Body of pancreas (tissue), 4 donors: ENCODE measurements at regions not wholly inside any gene's neighbourhood (a gene's known extent, or its start where the extent isn't known, plus 50 kb on each side); places are given as distances from the start of the nearest gene placed in this dataset.

Experiments
- ATAC-seq: fragments of 150-250 bp; one replicate; pipeline ENCODE4 v1.9.1; 2016
- DNase-seq, 4 donors: peaks; one replicate each; pipeline ENCODE4 v3.0.0-alpha.2; 2019
- H3K27ac ChIP-seq, 4 donors: fragments of 200-600 bp; sonication (generic); 1 replicate in 3 of 4; 2 replicates in 1 of 4; pipeline versions ENCODE4 v1.5.1 to v1.6.1; 2016 to 2019; ENCODE audit warnings: mild to moderate bottlenecking in 1 of 4, mixed read lengths in 1 of 4, moderate library complexity in 1 of 4
- H3K27me3 ChIP-seq, 2 donors: fragments of 200-600 bp; sonication (generic); one replicate each; pipeline ENCODE4 v1.6.0; 2016; ENCODE audit warnings: mild to moderate bottlenecking in 1 of 2
- H3K36me3 ChIP-seq, 2 donors: fragments of 200-600 bp; sonication (generic); replicated peaks in 1 of 2; 2 replicates each; pipeline ENCODE4 v1.5.1; 2016; ENCODE audit warnings: low read depth in 2 of 2; ENCODE audit not compliant: insufficient read depth in 1 of 2
- H3K4me1 ChIP-seq: fragments of 200-600 bp; sonication (generic); one replicate; pipeline ENCODE4 v1.6.0; 2016
- H3K4me3 ChIP-seq, 2 donors: fragments of 200-600 bp; sonication (generic); 1 replicate in 1 of 2; 2 replicates in 1 of 2; pipeline ENCODE4 v1.5.1; 2016 to 2019
- H3K9me3 ChIP-seq, 3 donors: fragments of 200-600 bp; sonication (generic); 1 replicate in 2 of 3; 2 replicates in 1 of 3; pipeline ENCODE4 v1.5.1; 2016
- POLR2A ChIP-seq, 3 donors: fragments of 450-650 bp; IDR thresholded peaks; one replicate each; pipeline ENCODE4 v1.6.1; 2016; ENCODE audit warnings: antibody characterized with exemption in 3 of 3, mild to moderate bottlenecking in 2 of 3
- WGBS, 2 donors: methylation state at CpG; one replicate each; pipeline ENCODE4 v1.1.5; 2017; 5-methylcytosine and 5-hydroxymethylcytosine counted together
- intact Hi-C: fragments of 100-400 bp; cut with DNase I; formaldehyde crosslinking; loops from one replicate; pipeline ENCODE4 v1.15.1; 2023
- TF ChIP-seq, protein P1 (sequence below), 7 experiments: fragments of 450-650 bp in 4 of 7; fragments of 200-600 bp in 3 of 7; sonication (generic) in 3 of 7; IDR thresholded peaks; one replicate each; pipeline ENCODE4 v1.5.1; 2016 to 2019; ENCODE audit warnings: antibody characterized with exemption in 7 of 7

DNA sequence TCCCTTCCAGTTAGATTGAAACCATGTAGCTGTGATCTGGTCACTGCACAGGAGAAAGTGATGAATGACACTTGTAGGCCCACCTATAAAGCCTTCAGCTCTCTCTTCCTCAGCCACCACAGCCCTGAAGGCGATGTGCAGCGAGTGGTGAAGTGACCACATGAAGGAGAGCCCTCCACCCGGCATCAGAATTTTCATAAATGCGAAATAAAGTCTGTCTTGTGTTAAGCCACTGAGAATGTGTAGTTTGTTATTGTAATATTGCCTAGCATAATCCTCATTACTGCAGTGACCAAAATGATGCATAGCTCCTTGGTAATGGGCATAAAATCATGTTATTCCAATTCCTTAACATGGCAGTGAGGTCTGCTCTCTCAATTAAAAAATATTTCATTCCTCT is 122.1 kb upstream of the LYPLAL1 start:
- H3K36me3 ChIP-seq, result no peaks in the 10 kb centered on the region
- WGBS, 2 donors, result 82 to 94% methylated on average over 4 of the region's 4 CpGs
- no peaks in the 10 kb centered on the region for H3K4me1 ChIP-seq
- ATAC-seq (no peak), DNase-seq (no peak)
- no peaks in the 10 kb centered on the region for H3K9me3 ChIP-seq
- H3K4me3 ChIP-seq, result no peak overlapping the region
- intact Hi-C loops, result no loop called here
- TF ChIP-seq, protein P1, sequence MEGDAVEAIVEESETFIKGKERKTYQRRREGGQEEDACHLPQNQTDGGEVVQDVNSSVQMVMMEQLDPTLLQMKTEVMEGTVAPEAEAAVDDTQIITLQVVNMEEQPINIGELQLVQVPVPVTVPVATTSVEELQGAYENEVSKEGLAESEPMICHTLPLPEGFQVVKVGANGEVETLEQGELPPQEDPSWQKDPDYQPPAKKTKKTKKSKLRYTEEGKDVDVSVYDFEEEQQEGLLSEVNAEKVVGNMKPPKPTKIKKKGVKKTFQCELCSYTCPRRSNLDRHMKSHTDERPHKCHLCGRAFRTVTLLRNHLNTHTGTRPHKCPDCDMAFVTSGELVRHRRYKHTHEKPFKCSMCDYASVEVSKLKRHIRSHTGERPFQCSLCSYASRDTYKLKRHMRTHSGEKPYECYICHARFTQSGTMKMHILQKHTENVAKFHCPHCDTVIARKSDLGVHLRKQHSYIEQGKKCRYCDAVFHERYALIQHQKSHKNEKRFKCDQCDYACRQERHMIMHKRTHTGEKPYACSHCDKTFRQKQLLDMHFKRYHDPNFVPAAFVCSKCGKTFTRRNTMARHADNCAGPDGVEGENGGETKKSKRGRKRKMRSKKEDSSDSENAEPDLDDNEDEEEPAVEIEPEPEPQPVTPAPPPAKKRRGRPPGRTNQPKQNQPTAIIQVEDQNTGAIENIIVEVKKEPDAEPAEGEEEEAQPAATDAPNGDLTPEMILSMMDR (IDR thresholded peaks at IDR 0.05), result no peak
- no peak overlapping the region for H3K27ac ChIP-seq
- no peaks in the 10 kb centered on the region for H3K27me3 ChIP-seq

DNA sequence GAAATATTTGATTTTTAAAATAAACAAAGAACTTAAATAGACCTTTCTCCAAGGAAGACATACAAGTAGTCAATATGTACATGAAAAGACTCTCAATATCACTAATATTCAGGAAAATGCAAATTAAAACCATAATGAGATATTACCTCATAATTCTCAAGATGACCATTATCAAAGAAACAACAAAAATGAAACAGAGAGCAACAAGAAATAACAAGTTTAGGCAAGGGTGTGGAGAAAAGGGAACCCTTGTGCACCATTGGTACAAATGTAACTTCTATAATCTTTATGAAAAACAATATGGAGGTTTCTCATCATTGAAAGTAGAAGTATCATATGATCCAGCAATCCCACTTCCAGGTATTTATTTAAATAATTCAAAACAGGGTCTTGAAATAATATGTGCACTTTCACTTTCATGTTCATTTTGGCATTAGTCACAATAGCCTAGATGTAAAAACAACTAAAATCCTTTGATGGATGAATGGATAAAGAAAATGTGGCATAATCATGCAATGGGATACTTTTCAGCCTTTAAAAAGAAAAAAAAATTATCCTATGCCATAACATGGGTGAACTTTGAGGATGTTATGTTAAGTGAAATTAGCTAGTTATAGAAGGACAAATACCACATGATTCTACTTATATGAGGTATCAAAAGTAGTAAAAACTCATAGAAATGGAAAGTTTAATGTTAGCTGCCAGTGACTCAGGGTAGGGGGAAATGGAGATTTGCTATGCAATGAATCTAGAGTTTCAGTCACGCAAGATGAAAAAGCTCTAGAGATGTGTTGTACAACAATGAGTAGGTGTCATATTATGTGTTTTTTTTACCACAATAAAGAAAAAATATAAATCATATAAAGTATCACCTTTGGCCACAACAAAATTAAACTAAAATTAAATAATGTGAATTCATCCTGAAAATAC is 114.5 kb upstream of the LYPLAL1 start:
- TF ChIP-seq POLR2A (IDR thresholded peaks at IDR 0.05), result no peak
- TF ChIP-seq, protein P1 (IDR thresholded peaks at IDR 0.05), result no peak
- Histone ChIP-seq H3K27me3 (no peaks in the 10 kb centered on the region), H3K27ac (no peak overlapping the region), H3K36me3 (no peaks in the 10 kb centered on the region), H3K4me3 (no peak overlapping the region), H3K9me3 (no peaks in the 10 kb centered on the region), H3K4me1 (no peaks in the 10 kb centered on the region)
- DNase-seq (no peak), ATAC-seq (no peak)
- 88 to 97% methylated on average over 1 of the region's 1 CpG for WGBS, 2 donors
- intact Hi-C loops, result no loop called here

DNA sequence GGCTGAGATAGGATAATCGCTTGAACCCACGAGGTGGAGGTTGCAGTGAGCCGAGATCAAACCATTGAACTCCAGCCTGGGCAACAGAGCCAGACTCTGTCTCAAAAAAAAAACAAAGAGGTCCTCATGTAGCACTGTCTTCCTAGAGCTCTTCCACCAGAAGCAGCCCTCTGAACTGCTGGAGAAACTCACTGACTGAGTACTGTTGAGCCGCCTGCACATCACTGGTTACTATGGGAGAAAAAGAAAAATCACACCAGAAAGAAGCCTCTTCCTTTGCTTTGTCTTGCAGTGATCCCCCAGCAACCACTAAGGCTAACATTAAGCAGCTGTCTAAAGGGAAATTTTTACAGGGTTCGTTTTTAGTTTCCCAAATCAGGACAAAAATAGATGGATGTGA is 112.9 kb upstream of the LYPLAL1 start:
- no peaks in the 10 kb centered on the region for H3K4me1 ChIP-seq
- H3K27ac ChIP-seq, result no peak overlapping the region
- no peak for ATAC-seq
- no peak overlapping the region for H3K4me3 ChIP-seq
- H3K9me3 ChIP-seq, result no peaks in the 10 kb centered on the region
- 86 to 87% methylated on average over 5 of the region's 5 CpGs for WGBS, 2 donors
- DNase-seq, result no peak
- H3K27me3 ChIP-seq, result no peaks in the 10 kb centered on the region
- H3K36me3 ChIP-seq, result no peaks in the 10 kb centered on the region
- intact Hi-C loops, result loop anchor here (10.0 kb wide), 1 partner anchor 726 kb away; no protein-coding TSS in a partner anchor
- TF ChIP-seq POLR2A (IDR thresholded peaks at IDR 0.05), result no peak
- TF ChIP-seq, protein P1 (IDR thresholded peaks at IDR 0.05), result no peak

DNA sequence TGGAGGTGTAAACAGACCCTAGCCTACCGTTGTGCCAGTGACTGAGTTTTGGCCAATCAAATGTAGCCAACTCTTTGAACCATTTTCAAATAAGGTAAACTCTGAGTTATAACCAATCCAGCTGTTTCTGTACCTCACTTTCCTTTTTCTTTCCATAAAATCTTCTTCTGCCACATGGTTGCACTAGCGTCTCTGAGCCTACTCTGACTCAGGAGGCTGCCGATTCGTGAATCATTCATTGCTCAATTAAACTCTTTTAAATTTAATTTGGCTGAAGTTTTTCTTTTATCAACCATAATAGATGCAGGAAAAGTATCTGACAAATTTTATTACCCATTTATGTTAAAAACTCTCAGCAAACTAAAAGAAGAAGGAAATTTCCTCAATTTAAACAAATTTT is 111.5 kb upstream of the LYPLAL1 start:
- H3K4me1 ChIP-seq, result no peaks in the 10 kb centered on the region
- WGBS, 2 donors, result 90 to 95% methylated on average over 4 of the region's 4 CpGs
- H3K9me3 ChIP-seq, result no peaks in the 10 kb centered on the region
- TF ChIP-seq POLR2A (IDR thresholded peaks at IDR 0.05), result no peak
- TF ChIP-seq, protein P1 (IDR thresholded peaks at IDR 0.05), result no peak
- no peak overlapping the region for H3K4me3 ChIP-seq
- no peaks in the 10 kb centered on the region for H3K36me3 ChIP-seq
- DNase-seq, result no peak
- H3K27ac ChIP-seq, result no peak overlapping the region
- intact Hi-C loops, result loop anchor here (10.0 kb wide), 1 partner anchor 727 kb away; no protein-coding TSS in a partner anchor
- no peak for ATAC-seq
- no peaks in the 10 kb centered on the region for H3K27me3 ChIP-seq
